ENCODE measurements at regions not wholly inside any gene's neighbourhood (a gene's known extent, or its start where the extent isn't known, plus 50 kb on each side); places are given as distances from the start of the nearest gene placed in this dataset.

DNA sequence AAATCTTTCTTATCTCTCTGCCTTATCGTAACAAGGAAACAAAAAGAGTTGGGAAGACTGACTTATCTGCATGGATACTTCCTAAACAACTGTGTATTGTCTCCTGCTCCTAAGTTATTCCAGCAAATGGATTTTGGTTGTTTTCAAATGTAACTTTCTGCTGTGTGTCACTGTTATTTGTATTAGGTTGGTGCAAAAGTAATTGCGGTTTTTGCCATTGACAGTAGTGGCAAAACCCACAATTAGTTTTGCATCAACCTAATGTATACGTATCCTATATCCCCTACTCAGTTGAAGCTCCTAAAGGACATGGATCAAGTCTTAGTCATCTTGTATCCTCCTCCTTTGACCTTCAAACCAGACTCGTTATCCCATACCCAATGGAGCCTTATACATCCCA lies 263.4 kb upstream of the GPR101 start:
- Histone ChIP-seq H3K27ac (no peak overlapping the region), H3K9me3 (no peaks in the 10 kb centered on the region), H3K4me1 (no peaks in the 10 kb centered on the region), H3K36me3 (no peaks in the 10 kb centered on the region), H3K4me3 (no peak overlapping the region), H3K27me3 (no peaks in the 10 kb centered on the region)
- intact Hi-C loops (cut with DNase I) = no loop called here
- ATAC-seq (no peak), DNase-seq (no peak)
- WGBS (ENCODE audit: insufficient coverage, low coverage, low lambda C conversion rate, missing lambda C conversion rate) = 43% methylated on average over 4 of the region's 4 CpGs
- no peak for TF ChIP-seq POLR2A (IDR thresholded peaks at IDR 0.05)
- TF ChIP-seq, protein P1, sequence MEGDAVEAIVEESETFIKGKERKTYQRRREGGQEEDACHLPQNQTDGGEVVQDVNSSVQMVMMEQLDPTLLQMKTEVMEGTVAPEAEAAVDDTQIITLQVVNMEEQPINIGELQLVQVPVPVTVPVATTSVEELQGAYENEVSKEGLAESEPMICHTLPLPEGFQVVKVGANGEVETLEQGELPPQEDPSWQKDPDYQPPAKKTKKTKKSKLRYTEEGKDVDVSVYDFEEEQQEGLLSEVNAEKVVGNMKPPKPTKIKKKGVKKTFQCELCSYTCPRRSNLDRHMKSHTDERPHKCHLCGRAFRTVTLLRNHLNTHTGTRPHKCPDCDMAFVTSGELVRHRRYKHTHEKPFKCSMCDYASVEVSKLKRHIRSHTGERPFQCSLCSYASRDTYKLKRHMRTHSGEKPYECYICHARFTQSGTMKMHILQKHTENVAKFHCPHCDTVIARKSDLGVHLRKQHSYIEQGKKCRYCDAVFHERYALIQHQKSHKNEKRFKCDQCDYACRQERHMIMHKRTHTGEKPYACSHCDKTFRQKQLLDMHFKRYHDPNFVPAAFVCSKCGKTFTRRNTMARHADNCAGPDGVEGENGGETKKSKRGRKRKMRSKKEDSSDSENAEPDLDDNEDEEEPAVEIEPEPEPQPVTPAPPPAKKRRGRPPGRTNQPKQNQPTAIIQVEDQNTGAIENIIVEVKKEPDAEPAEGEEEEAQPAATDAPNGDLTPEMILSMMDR (IDR thresholded peaks at IDR 0.05) = no peak

DNA sequence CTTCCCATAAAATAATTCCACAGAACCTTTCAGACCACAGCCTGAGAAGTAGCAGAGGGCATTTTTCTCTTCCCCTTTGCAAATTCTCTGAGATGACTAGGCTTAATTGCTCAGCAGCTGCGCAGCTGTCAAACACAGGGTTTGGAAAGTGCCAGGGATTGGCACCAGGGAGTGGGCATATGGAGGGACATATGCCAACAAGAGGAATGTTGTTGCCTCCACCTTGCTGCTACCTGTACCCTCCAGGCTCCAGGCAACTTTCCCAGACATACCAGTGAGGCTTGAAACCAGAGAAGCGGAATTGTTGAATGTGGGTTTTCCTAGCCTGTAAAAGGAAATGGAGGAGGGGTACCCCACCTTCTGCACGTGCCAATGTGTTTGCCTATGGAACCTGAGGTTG lies 256.2 kb upstream of the GPR101 start:
- no peak overlapping the region for H3K4me3 ChIP-seq
- no peak overlapping the region for H3K27ac ChIP-seq
- no peak for TF ChIP-seq POLR2A (IDR thresholded peaks at IDR 0.05)
- TF ChIP-seq, protein P1 (IDR thresholded peaks at IDR 0.05) = no peak
- 31% methylated on average over 3 of the region's 3 CpGs for WGBS (ENCODE audit: insufficient coverage, low coverage, low lambda C conversion rate, missing lambda C conversion rate)
- ATAC-seq = no peak
- DNase-seq = no peak
- H3K36me3 ChIP-seq = no peaks in the 10 kb centered on the region
- H3K9me3 ChIP-seq = no peaks in the 10 kb centered on the region
- peaks cover 0 to 11% of the 10 kb centered on the region in 2 donors for H3K27me3 ChIP-seq
- intact Hi-C loops (cut with DNase I) = no loop called here
- H3K4me1 ChIP-seq = no peaks in the 10 kb centered on the region

DNA sequence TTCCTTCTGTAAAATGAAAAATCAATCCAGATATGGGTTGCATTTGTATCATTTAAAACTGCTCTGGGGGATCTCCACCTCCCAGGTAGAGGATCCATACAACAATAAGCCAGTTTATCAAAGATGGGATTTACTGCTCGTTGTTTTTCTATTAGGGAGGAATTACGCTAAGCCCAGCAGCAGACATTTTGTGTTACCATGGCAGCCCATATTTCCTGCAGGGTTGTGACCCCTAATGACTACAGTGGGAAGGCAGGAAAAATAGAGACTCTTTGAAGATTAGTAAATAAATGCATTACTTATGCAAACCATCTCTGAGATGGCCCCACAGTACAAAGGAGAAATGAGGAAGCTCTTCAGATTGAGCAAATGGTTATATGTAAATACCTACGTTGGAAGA lies 253.4 kb upstream of the GPR101 start:
- TF ChIP-seq POLR2A (IDR thresholded peaks at IDR 0.05) = no peak
- TF ChIP-seq, protein P1 (IDR thresholded peaks at IDR 0.05) = no peak
- intact Hi-C loops (cut with DNase I) = no loop called here
- H3K27ac ChIP-seq = no peak overlapping the region
- H3K36me3 ChIP-seq = no peaks in the 10 kb centered on the region
- ATAC-seq = no peak
- 49% methylated on average over 3 of the region's 3 CpGs for WGBS (ENCODE audit: insufficient coverage, low coverage, low lambda C conversion rate, missing lambda C conversion rate)
- H3K9me3 ChIP-seq = no peaks in the 10 kb centered on the region
- H3K4me1 ChIP-seq = no peaks in the 10 kb centered on the region
- no peak overlapping the region for H3K4me3 ChIP-seq
- H3K27me3 ChIP-seq = peaks cover 0 to 23% of the 10 kb centered on the region in 2 donors
- DNase-seq = no peak

DNA sequence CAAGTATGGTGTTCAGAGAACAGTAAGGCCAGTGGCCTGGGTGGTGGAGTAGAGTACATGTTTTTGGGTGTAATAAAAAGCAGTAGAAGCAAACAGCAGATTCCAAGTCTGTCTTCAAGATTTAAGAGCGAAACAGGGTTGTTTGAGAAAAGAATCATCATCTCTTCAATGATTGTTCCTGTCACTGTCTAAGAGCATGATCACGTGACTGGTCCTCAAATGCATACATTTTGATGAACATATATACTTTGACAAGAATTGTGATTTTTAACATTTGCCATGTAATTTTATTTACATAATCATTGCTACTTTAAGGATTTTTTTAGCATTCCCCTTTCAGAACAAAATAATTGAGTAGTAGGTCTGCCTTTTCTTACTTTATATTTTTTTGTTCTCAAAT lies 252.6 kb upstream of the GPR101 start:
- no peak for ATAC-seq
- no peak for TF ChIP-seq POLR2A (IDR thresholded peaks at IDR 0.05)
- TF ChIP-seq, protein P1 (IDR thresholded peaks at IDR 0.05) = no peak
- no peaks in the 10 kb centered on the region for H3K9me3 ChIP-seq

DNA sequence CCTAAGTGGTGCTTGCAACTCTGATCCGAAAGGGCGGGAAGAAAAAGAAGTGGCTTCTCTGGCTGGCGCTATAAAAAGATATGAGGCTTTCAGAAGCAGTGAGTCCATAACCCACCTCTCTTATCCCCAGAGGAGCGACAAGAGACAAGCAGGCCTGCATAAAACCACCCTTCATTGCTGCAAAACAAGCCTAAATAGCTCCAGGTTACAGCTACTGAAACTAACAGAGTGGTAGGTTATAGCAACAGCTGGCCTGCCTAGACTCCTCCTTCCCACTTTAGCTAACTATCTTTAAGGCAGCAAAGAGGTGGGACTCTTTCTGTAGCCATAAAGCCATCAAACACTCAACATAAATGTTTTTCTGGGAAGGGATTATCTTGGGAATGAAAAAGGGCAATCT lies 245.0 kb upstream of the GPR101 start:
- no peaks in the 10 kb centered on the region for H3K4me1 ChIP-seq
- DNase-seq = no peak
- H3K4me3 ChIP-seq = no peak overlapping the region
- no peak for ATAC-seq
- intact Hi-C loops (cut with DNase I) = no loop called here
- H3K9me3 ChIP-seq = no peaks in the 10 kb centered on the region
- no peak overlapping the region for H3K27ac ChIP-seq
- H3K27me3 ChIP-seq = peaks cover 0 to 9% of the 10 kb centered on the region in 2 donors
- TF ChIP-seq, protein P1 (IDR thresholded peaks at IDR 0.05) = no peak
- TF ChIP-seq POLR2A (IDR thresholded peaks at IDR 0.05) = no peak
- H3K36me3 ChIP-seq = no peaks in the 10 kb centered on the region
- 70% methylated on average over 4 of the region's 4 CpGs for WGBS (ENCODE audit: insufficient coverage, low coverage, low lambda C conversion rate, missing lambda C conversion rate)

More for the DNA sequence above, 252.6 kb upstream of the GPR101 start:
- H3K4me1 ChIP-seq = no peaks in the 10 kb centered on the region
- no peak for DNase-seq
- no peak overlapping the region for H3K27ac ChIP-seq
- H3K27me3 ChIP-seq = peaks cover 0 to 23% of the 10 kb centered on the region in 2 donors
- H3K4me3 ChIP-seq = no peak overlapping the region
- intact Hi-C loops (cut with DNase I) = no loop called here
- WGBS (ENCODE audit: insufficient coverage, low coverage, low lambda C conversion rate, missing lambda C conversion rate) = 48% methylated on average over 2 of the region's 2 CpGs
- H3K36me3 ChIP-seq = no peaks in the 10 kb centered on the region

Measured in right lobe of liver (tissue), 6 donors.